Upper lobe of left lung (tissue), 4 donors: ENCODE measurements at regions not wholly inside any gene's neighbourhood (a gene's known extent, or its start where the extent isn't known, plus 50 kb on each side); places are given as distances from the start of the nearest gene placed in this dataset.

ENCODE experiments used
- EP300 ChIP-seq, 4 donors: sonication (generic); formaldehyde crosslinking; IDR thresholded peaks; one replicate each; pipeline ENCODE4 v1.5.1; 2017; ENCODE audit warnings: antibody characterized with exemption in 4 of 4, control low read depth in 2 of 4
- POLR2A ChIP-seq, 4 donors: fragments of 450-650 bp; IDR thresholded peaks; one replicate each; pipeline ENCODE4 v1.5.1; 2016 to 2017; ENCODE audit warnings: antibody characterized with exemption in 4 of 4, mild to moderate bottlenecking in 2 of 4
- POLR2AphosphoS5 ChIP-seq, 2 donors: sonication (generic); formaldehyde crosslinking; IDR thresholded peaks; one replicate each; pipeline ENCODE4 v1.5.1; 2017; ENCODE audit warnings: antibody characterized with exemption in 2 of 2
- TF ChIP-seq, protein P1 (sequence below), 6 experiments: fragments of 450-650 bp in 4 of 6; fragments of 200-600 bp in 2 of 6; sonication (generic) in 2 of 6; IDR thresholded peaks; one replicate each; pipeline ENCODE4 v1.5.1; 2016 to 2019; ENCODE audit warnings: antibody characterized with exemption in 6 of 6

DNA sequence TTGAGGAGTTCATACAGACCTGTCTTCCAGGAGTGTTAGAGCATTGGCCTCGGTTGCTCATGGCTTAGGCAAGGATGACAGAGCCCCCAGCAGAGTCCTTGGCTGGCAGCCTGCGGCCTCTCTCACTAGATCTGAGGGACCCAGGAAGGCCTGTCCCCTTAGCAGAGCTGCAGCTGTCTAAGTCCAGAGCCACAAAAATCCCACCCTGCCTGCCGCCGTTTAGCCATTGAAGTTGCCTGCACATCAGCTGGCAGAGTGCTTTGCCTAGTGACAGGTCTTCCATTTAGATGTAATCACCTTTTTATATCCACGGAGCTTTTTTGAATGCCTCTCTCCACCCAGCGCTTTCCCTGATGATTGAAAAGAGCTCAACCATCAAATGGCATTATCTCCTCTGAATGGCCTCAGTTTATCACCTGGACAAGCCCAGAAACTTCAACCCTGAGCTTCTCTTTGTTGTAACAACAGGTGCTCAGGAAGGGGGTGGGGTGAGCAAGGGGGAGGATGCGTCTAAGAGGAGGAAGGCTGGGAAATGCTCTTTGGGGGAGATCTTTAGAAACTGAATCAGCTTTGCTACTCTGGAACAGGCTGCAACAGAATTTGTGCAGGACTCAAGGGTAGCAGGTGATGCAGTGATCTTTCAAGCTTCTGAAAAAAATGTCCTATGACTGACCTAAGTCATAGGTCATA is 71.9 kb downstream of the TNP1 start:
- TF ChIP-seq, protein P1, sequence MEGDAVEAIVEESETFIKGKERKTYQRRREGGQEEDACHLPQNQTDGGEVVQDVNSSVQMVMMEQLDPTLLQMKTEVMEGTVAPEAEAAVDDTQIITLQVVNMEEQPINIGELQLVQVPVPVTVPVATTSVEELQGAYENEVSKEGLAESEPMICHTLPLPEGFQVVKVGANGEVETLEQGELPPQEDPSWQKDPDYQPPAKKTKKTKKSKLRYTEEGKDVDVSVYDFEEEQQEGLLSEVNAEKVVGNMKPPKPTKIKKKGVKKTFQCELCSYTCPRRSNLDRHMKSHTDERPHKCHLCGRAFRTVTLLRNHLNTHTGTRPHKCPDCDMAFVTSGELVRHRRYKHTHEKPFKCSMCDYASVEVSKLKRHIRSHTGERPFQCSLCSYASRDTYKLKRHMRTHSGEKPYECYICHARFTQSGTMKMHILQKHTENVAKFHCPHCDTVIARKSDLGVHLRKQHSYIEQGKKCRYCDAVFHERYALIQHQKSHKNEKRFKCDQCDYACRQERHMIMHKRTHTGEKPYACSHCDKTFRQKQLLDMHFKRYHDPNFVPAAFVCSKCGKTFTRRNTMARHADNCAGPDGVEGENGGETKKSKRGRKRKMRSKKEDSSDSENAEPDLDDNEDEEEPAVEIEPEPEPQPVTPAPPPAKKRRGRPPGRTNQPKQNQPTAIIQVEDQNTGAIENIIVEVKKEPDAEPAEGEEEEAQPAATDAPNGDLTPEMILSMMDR (IDR thresholded peaks at IDR 0.05) = no peak
- TF ChIP-seq POLR2A (IDR thresholded peaks at IDR 0.05) (no peak), POLR2AphosphoS5 (IDR thresholded peaks at IDR 0.05) (no peak), EP300 (IDR thresholded peaks at IDR 0.05) (no peak)
